ENCODE measurements at regions not wholly inside any gene's neighbourhood (a gene's known extent, or its start where the extent isn't known, plus 50 kb on each side); places are given as distances from the start of the nearest gene placed in this dataset.
"Not testable (repeated sequence)": the region's sequence is repeated elsewhere in the genome, so short reads cannot be mapped to it uniquely, and the experiment has no call there.

DNA sequence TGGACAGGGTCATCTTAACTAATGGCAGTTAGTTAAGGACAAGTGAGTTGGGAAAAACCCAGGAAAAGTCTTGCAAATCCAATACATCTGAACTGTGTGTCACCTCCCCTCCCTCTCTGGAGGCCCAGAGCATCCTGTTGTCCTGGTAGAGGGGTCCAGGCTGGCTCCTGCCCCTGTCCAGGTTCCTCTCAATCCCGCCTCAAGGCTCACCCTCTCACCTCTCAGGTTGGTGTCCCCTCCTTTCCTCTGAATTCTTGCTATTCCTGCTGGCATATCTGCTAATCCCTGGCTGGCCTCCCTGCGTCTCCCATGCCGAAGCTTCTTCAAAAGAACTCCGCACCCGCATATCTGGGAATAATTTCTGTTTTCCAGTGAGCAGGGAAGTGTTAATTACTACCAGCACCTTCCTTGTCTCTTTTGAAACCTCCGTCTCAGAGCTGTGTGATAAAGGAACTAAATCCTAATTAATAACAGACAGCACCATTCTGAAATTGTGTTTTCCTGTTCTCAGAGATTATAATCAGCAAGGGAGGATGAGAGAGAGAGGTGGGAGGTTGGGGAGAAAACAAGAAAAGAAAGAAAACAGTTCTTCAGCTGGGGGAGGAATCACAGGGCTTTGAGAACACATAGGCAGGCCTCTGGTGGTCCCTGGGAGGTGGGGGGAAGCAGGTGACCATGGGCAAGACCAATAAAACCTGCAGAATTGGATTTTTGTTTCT lies 568.0 kb downstream of the PTPRU start:
- Mint-ChIP-seq H3K9me3 (no peaks in the 10 kb centered on the region), H3K4me3 (no peak overlapping the region), H3K36me3 (ENCODE audit: low read depth) (no peaks in the 10 kb centered on the region), H3K27me3 (peaks cover 2% of the 10 kb centered on the region), H3K4me1 (no peaks in the 10 kb centered on the region), H3K27ac (no peak overlapping the region)
- DNase-seq, result peak; percentile 9
- POLR2A ChIA-PET, result no interaction called here
- CTCF ChIA-PET, result no interaction called here

DNA sequence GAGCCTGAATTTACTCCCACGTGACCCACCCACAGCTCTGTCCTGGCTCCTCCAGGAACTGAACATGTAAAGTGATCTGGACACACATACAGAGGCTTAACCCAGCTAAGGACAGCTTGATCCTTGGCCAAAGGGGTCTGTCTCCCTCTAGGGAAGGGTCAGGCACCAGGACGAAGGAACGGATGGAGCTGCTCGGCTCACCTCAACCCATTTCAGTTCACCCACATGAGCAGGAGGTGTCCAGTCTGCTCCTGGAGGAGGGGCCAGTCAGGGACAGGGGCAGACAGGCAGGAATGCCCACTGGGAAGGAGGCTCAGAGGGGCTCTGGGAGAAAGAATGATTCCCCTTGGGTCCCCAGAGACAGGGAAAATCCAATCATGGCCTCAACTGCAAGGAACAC lies 567.2 kb downstream of the PTPRU start:
- CTCF ChIA-PET, result no interaction called here
- no peaks in the 10 kb centered on the region for H3K4me1 Mint-ChIP-seq
- H3K36me3 Mint-ChIP-seq (ENCODE audit: low read depth), result no peaks in the 10 kb centered on the region
- POLR2A ChIA-PET, result no interaction called here
- DNase-seq, result no peak
- no peaks in the 10 kb centered on the region for H3K9me3 Mint-ChIP-seq
- no peak overlapping the region for H3K4me3 Mint-ChIP-seq
- no peak overlapping the region for H3K27ac Mint-ChIP-seq
- H3K27me3 Mint-ChIP-seq, result peaks cover 2% of the 10 kb centered on the region

DNA sequence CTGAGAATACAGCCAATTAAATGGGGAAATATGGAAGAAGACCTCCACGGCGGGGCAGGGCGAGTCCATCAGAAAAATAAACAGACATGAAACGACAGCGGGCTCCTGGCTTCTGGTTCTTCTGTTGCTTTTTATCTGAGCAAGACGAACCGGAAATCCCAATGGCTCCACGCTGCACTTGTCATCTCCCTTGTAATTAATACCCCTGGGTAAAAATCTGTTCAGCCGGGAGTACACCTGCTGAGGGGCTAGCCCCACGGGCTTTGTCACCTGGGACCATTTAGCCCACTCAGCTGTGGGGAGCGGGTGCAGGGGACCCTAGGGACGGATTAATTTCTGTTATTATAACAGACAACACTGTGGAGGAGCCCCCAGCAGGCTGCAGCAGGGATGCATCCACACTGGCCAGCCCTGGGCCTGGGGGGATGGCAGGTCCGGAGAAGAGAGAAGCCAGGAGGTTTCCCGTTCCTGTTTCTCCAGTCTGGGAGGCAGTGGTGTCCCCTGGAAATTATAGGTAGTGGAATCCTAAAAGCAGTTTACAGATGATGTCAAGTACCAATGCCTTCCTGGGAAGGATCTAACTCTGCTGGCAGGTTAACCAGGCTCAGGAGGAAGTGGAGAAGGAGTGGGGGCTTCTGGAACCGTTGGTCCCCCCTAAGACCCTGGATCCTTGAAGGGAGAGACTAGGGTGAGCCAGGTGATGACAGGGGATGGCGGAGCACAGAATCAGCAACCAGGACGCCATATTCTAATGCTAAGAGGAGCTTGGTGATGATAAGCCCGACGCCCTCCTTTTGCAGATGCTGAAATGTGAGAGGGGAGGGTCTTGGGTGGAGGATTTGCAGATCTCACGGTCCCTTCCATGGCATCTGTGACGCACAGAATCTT lies 566.1 kb downstream of the PTPRU start:
- Mint-ChIP-seq H3K36me3 (ENCODE audit: low read depth) (no peaks in the 10 kb centered on the region), H3K4me1 (no peaks in the 10 kb centered on the region), H3K4me3 (no peak overlapping the region), H3K9me3 (no peaks in the 10 kb centered on the region), H3K27ac (no peak overlapping the region), H3K27me3 (peaks cover 2% of the 10 kb centered on the region)
- no peak for DNase-seq
- POLR2A ChIA-PET, result no interaction called here
- CTCF ChIA-PET, result no interaction called here

DNA sequence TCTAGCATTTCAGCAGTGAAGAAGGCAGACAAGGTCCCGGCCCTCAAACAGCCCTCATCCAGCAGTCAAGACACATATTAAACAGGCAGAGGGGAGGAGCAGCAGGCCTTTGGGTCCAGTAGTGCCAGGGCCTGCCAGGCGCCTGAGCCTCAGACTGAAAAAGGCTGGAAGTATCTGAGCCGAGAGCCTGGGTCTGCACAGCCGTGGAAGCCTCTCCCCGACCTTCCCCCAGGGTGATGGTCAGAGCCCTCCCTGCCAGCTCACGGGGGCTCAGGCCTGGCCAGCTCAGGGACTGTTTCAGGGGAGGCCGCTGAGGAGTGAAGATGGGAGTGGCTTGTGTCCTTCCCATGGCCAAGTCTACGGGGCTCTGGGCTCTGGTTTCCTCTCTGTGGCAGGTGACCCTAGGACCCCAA lies 565.2 kb downstream of the PTPRU start:
- H3K4me3 Mint-ChIP-seq, result no peak overlapping the region
- H3K27ac Mint-ChIP-seq, result no peak overlapping the region
- H3K36me3 Mint-ChIP-seq (ENCODE audit: low read depth), result no peaks in the 10 kb centered on the region
- H3K9me3 Mint-ChIP-seq, result no peaks in the 10 kb centered on the region
- DNase-seq, result no peak
- CTCF ChIA-PET, result no interaction called here
- POLR2A ChIA-PET, result no interaction called here
- peaks cover 2% of the 10 kb centered on the region for H3K27me3 Mint-ChIP-seq
- H3K4me1 Mint-ChIP-seq, result no peaks in the 10 kb centered on the region

DNA sequence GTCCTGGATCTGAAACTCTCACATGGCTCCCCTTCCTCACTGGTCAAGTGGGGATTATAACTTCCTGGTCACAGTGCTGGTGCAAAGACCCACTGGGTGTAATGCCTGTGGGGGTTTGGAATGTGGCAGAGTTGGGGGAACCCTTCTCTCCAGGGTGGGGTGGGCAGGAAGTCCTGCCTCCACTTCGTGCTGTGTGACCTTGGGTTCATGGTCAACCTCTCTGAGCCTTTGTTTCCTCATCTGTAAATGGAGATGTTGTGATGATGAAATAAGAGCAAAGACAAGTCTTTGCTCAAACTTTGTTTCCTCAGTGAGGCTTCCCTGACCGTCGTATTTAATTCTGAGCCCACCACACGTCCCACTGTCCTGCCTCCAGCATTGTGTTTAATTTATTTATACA lies 564.7 kb downstream of the PTPRU start:
- CTCF ChIA-PET, result no interaction called here
- H3K27ac Mint-ChIP-seq, result no peak overlapping the region
- H3K4me1 Mint-ChIP-seq, result no peaks in the 10 kb centered on the region

DNA sequence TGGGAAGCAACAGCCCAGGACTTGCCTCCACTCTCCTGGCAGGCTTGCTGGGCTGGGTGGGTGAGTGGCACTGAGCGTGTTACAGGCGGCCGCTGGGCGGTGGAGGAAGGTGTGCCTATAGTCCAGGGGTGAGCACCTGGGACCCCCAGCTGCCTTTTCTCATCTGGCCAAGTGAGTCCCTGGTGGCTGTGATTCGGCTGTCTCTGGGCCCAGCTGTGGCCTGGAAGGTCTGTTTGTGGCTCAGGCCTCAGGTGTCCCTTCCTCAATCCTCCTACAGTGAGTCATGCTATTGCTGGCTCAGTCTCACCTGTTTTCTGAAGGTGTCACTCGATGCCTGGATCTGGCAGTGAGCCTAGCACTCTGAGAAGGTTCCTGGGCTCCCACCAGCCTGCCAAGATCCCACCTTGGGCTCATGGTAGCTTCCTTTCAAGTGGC lies 564.2 kb downstream of the PTPRU start:
- Mint-ChIP-seq H3K36me3 (ENCODE audit: low read depth) (no peaks in the 10 kb centered on the region), H3K27me3 (peaks cover 2% of the 10 kb centered on the region), H3K9me3 (no peaks in the 10 kb centered on the region), H3K4me3 (no peak overlapping the region), H3K27ac (no peak overlapping the region), H3K4me1 (no peaks in the 10 kb centered on the region)
- CTCF ChIA-PET, result no interaction called here
- POLR2A ChIA-PET, result no interaction called here
- DNase-seq, result no peak

More for the DNA sequence above, 564.7 kb downstream of the PTPRU start:
- POLR2A ChIA-PET, result no interaction called here
- peaks cover 2% of the 10 kb centered on the region for H3K27me3 Mint-ChIP-seq
- DNase-seq, result no peak
- H3K36me3 Mint-ChIP-seq (ENCODE audit: low read depth), result no peaks in the 10 kb centered on the region
- H3K9me3 Mint-ChIP-seq, result no peaks in the 10 kb centered on the region
- H3K4me3 Mint-ChIP-seq, result no peak overlapping the region

DNA sequence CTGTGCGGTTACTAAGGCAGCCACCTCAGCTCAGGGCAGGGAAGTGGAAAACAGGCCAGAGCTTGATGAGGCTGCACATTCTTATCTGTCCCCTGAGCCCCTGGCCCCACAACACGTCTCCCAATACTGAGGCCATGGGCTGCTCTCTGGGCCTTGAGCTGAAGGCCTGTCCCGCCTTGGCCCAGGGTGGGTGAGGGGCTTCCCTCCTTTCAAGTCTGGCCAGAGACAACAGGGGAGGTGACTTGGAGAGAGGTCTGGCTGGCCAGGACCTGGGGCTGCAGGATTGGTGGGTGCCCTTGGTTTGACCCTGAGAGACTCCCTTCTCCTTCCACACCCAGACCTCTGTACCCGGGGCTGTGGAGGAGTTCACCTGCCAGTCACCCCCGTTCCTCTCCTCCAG lies 563.8 kb downstream of the PTPRU start:
- H3K27ac Mint-ChIP-seq, result no peak overlapping the region
- no peaks in the 10 kb centered on the region for H3K9me3 Mint-ChIP-seq
- H3K36me3 Mint-ChIP-seq (ENCODE audit: low read depth), result no peaks in the 10 kb centered on the region
- peak; percentile 6 for DNase-seq
- POLR2A ChIA-PET, result no interaction called here
- H3K27me3 Mint-ChIP-seq, result peaks cover 2% of the 10 kb centered on the region
- no peak overlapping the region for H3K4me3 Mint-ChIP-seq
- CTCF ChIA-PET, result no interaction called here
- H3K4me1 Mint-ChIP-seq, result no peaks in the 10 kb centered on the region

DNA sequence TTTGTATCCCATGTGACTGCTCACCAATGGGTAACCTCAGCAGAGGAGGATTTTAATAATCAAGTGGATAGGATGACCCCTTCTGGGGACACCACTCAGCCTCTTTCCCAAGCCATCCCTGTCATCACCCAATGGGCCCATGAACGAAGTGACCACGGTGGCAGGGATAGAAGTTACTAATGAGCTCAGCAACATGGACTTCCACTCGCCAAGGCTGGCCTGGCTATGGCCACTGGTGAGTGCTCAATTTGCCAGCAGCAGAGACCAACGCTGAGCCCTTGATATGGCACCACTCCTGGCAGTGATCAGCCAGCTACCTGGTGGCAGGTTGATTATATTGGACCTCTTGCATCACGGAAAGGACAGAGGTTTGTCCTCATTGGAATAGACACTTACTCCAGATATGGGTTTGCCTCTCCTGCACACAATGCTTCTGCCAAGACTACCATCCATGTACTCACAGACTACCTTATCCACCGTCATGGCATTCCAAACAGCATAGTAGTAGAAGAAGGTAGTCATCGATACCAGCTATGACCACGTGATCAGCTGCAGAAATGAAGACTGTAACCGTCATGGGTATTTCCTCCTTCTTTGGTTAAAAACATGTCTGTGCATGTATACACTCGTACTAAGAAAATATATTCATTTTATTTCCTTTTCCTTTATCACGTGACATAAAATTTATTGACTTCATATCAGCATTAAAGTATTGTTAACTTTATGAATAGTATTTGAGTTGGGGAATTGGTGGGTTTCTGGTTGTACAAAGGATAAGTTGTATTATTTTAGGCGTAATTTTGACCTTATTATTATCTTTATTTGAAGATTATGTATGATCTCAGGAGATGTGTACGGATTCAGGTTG lies 562.6 kb downstream of the PTPRU start:
- DNase-seq, result no peak

DNA sequence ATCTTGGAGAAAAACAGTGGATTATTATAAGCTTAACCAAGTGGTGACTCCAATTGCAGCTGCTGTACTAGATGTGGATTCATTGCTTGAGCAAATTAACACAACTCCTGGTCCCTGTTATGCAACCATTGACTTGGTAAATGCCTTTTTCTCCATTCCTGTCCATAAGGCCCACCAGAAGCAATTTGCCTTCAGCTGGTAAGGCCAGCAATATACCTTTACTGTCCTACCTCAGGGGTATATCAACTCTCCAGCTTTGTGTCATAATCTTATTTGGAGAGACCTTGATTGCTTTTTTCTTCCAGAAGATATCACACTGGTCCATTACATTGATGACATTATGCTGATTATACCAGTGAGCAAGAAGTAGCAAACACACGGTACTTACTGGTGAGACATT lies 560.8 kb downstream of the PTPRU start:
- POLR2A ChIA-PET; H3K27ac Mint-ChIP-seq; H3K27me3 Mint-ChIP-seq; H3K4me3 Mint-ChIP-seq; H3K36me3 Mint-ChIP-seq (ENCODE audit: low read depth); H3K4me1 Mint-ChIP-seq; CTCF ChIA-PET; DNase-seq; H3K9me3 Mint-ChIP-seq: not testable (repeated sequence)

More for the DNA sequence above, 562.6 kb downstream of the PTPRU start:
- CTCF ChIA-PET, result no interaction called here
- Mint-ChIP-seq H3K4me3 (no peak overlapping the region), H3K9me3 (no peaks in the 10 kb centered on the region), H3K27me3 (no peaks in the 10 kb centered on the region), H3K36me3 (ENCODE audit: low read depth) (no peaks in the 10 kb centered on the region), H3K27ac (no peak overlapping the region), H3K4me1 (no peaks in the 10 kb centered on the region)
- POLR2A ChIA-PET, result no interaction called here

DNA sequence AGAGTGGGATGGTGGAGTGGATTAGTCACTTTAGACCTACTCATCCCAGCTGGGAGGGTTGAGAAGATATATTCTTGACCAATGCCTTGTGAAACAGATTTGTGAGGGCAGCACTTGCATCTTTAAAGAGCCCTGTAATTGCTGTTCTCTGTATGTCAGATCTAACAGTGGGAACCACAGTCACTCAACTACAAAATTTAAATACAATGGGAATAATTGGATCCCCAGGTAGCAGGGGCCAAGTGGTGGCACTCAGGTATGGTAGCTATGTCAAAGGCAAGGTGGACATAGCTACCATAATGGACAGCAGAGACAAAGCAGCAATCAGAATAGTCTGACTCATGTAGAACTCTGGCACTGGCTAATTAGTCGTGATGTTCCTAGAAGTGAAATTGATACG lies 559.6 kb downstream of the PTPRU start:
- H3K4me3 Mint-ChIP-seq; H3K27ac Mint-ChIP-seq; POLR2A ChIA-PET; H3K9me3 Mint-ChIP-seq; H3K4me1 Mint-ChIP-seq; H3K36me3 Mint-ChIP-seq (ENCODE audit: low read depth); DNase-seq; CTCF ChIA-PET; H3K27me3 Mint-ChIP-seq: not testable (repeated sequence)

DNA sequence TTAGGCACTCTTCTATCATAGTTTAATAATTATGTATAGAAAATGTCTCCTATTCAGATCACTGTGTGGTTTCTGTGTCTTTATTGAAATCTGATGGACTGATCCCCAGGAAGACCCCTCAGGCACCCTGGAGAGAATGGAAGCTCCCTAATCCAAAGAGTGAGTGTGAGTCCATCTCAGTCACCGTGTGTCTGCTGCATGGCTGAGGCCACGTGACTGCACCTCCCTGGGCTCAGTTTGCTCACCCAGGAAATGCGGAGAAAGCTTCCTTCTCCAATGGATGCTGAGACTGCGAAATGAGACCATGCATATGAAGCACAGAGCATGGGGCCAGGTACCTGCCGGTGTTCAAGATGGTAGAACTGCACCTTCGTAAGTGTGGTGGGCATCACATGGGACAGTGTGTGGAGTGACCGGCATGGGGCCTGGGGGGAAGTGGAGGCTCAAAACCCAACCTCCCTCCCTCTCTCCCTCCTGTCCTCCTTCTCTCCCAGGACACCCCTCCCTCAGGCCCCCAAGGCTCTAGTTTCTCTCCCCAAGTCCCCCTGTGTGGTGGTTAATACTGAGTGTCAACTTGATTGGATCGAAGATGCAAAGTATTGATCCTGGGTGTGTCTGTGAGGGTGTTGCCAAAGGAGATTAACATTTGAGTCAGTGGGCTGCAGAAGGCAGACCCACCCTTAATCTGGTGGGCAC lies 557.5 kb downstream of the PTPRU start:
- no peak overlapping the region for H3K27ac Mint-ChIP-seq
- H3K27me3 Mint-ChIP-seq, result no peaks in the 10 kb centered on the region
- no peaks in the 10 kb centered on the region for H3K36me3 Mint-ChIP-seq (ENCODE audit: low read depth)
- DNase-seq, result no peak
- no peaks in the 10 kb centered on the region for H3K9me3 Mint-ChIP-seq
- ChIA-PET CTCF (interaction anchor here (0.7 to 1.6 kb wide), 10 partner anchors 11 to 586 kb away, joined by 3 to 9 read pairs (median 4); no protein-coding TSS in a partner anchor), POLR2A (no interaction called here)
- no peak overlapping the region for H3K4me3 Mint-ChIP-seq
- no peaks in the 10 kb centered on the region for H3K4me1 Mint-ChIP-seq

DNA sequence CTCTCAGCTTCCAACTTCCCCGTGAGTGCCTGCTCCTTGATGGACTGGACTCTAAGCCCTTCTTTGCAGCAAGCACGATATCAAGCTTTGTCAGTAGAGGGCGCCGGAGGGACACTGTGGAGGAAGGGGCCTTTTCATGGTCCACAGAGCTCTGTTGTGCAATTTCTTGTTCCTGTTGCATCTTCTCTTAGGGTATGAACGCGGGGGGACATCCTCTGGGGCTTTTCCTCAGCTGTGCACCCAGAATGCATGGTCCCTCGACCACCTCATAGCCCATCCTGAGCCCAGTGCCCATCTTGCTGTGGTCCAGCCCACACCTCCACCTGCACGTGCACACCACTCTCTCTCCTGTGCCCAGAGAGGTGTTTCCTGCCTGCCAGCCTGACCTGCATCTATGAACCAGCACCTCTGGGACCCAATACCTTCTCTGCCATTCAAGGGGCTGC lies 556.8 kb downstream of the PTPRU start:
- no peaks in the 10 kb centered on the region for H3K36me3 Mint-ChIP-seq (ENCODE audit: low read depth)
- H3K9me3 Mint-ChIP-seq, result no peaks in the 10 kb centered on the region
- ChIA-PET CTCF (interaction anchor here (0.7 to 1.6 kb wide), 12 partner anchors 11 to 915 kb away, joined by 3 to 9 read pairs (median 4); no protein-coding TSS in a partner anchor), POLR2A (no interaction called here)
- no peak overlapping the region for H3K27ac Mint-ChIP-seq
- DNase-seq, result peak; percentile 73
- H3K4me3 Mint-ChIP-seq, result no peak overlapping the region
- no peaks in the 10 kb centered on the region for H3K27me3 Mint-ChIP-seq
- no peaks in the 10 kb centered on the region for H3K4me1 Mint-ChIP-seq

DNA sequence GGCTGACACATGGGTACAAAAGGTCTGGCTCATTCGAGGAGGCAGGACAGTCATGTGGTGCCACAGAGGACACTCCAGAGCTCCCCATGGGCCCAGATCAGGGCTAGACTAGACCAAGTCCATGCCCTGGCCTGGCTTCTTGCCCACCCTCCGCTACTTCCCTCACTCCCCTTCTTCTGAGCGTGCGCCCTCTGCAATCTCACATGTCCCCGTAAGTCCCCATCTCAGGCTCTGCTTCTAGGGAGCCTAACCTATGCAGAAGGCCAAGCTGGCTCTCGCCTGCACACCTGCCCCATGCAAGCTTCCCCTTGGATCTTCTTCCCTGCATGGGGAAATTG lies 553.6 kb downstream of the PTPRU start:
- Mint-ChIP-seq H3K4me1 (no peaks in the 10 kb centered on the region), H3K27ac (no peak overlapping the region), H3K9me3 (no peaks in the 10 kb centered on the region), H3K4me3 (no peak overlapping the region), H3K27me3 (no peaks in the 10 kb centered on the region), H3K36me3 (ENCODE audit: low read depth) (no peaks in the 10 kb centered on the region)
- CTCF ChIA-PET, result no interaction called here
- DNase-seq, result no peak
- POLR2A ChIA-PET, result no interaction called here
